UCSD-AML1 (cell line): ENCODE measurements at regions not wholly inside any gene's neighbourhood (a gene's known extent, or its start where the extent isn't known, plus 50 kb on each side); places are given as distances from the start of the nearest gene placed in this dataset.

ENCODE experiments used
- DNase-seq: peaks from one replicate; lab custom pipeline; 2025; ENCODE audit not compliant: unreplicated experiment; lab: John Stamatoyannopoulos, UW

GRCh38 chr6:21648475-21649050 is 55.0 kb downstream of the SOX4 start:
- no peak for DNase-seq

- DNase-seq, result no peak
Measured at GRCh38 chr6:21653323-21653722, 59.8 kb downstream of the SOX4 start.

DNA sequence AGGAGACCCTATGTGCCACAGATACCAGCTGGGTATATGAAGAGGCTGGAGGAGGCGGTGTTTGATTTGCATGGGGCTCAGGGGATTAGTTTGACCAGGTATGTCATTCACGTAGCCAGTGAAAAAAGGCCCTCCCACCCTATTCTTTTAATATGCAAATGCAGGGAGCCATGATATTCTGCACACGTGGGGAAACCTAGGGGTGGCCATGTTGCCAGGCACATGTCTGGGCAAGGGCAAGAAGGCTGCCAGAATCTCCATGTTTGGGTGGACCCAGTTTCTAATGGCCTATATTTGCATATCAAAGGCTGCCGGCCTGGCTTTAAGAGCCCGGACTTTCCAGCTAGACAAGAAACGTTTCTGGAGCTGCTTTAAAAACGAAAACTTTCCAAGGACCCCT is 60.4 kb downstream of the SOX4 start:
- no peak for DNase-seq

DNA sequence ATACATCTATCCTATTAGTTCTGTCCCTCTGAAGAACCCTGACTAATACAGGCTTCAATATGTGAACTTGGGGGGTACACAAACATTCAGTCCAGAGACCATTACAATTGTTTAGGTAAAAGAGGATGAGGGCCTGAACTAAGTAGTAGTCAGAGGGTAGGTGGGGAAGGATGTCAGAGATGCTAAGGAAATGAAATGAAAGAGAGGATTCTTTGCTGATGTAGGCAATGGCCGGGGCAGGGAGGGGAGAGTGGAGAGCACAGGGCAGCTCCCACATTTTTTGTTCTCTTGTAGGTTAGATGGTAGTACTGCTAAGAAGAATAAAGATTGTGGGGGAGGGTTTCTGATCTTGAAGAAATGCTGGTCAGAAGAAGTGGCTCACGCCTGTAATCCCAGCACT is 60.8 kb downstream of the SOX4 start:
- DNase-seq, result no peak

- no peak for DNase-seq
Measured at GRCh38 chr6:21663966-21664313, 70.4 kb downstream of the SOX4 start.

GRCh38 chr6:21664314-21665109 is 71.0 kb downstream of the SOX4 start:
- DNase-seq, result no peak

- no peak for DNase-seq
Measured at GRCh38 chr6:21665110-21665391, 71.5 kb downstream of the SOX4 start.

GRCh38 chr6:21665392-21666200 is 72.0 kb downstream of the SOX4 start:
- DNase-seq, result no peak

DNA sequence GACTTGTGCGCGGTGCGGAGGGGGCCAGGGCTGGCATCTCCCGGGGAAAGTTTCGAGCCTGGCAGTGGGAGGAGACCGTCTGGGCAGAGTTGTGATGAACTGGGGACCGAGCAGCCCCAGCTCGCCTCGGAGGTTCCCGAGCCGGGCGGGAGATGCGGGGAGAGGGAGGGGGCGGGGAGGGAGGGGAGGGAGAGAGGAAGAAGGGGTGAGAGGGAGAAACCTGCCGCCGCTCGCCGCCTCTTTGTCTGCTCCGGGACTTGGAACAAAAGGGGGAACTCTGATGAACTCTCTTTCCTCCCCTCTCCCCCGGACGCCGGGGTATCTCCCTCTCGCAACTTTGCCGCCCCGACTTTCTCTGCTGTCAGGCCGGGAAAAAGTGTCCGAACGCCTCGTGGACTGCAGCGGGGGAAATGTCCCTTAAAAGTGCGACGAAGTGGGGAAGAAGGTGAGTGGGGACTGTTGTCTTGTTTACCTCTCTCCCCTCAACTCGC is 72.7 kb downstream of the SOX4 start:
- no peak for DNase-seq

- DNase-seq, result no peak
Measured at GRCh38 chr6:21666853-21667681, 73.5 kb downstream of the SOX4 start.

DNA sequence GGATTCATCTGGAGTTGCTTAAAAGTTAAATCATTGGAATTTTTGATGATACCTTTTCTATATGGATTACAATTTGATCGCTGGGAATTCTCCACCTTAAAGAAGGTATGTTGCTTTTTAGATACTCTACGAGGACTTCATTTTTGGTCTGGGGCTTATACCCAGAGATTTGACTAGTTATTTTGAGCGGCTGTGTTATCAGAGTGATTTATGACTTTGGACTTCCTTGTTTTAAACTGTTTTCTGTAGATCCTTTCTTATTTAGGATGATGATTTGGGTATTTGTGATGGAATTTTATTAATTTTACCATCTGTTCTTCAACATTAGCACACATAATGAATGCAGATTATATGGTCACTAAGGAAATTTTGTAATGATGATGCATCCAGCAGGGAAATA is 75.2 kb downstream of the SOX4 start:
- DNase-seq, result no peak

GRCh38 chr6:21676769-21677168 is 83.2 kb downstream of the SOX4 start:
- no peak for DNase-seq

DNA sequence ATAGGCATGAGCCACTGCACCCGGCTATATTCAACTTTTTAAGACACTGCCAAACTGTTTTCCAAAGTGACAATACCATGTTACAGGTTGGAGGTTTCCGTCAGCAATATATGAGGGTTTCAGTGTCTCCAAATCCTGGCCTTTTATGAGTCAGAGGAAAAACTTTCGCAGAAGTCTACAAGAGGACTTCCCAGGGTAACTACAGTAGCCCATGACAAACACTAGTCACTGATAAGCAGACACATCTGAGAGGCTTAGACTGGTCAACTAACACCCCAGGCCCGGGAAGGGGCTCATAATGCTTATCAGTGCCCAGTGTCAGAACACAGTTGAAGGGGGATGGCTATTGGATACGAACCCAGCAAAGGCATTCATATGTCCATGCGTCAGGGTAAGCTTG is 85.4 kb downstream of the SOX4 start:
- no peak for DNase-seq

DNA sequence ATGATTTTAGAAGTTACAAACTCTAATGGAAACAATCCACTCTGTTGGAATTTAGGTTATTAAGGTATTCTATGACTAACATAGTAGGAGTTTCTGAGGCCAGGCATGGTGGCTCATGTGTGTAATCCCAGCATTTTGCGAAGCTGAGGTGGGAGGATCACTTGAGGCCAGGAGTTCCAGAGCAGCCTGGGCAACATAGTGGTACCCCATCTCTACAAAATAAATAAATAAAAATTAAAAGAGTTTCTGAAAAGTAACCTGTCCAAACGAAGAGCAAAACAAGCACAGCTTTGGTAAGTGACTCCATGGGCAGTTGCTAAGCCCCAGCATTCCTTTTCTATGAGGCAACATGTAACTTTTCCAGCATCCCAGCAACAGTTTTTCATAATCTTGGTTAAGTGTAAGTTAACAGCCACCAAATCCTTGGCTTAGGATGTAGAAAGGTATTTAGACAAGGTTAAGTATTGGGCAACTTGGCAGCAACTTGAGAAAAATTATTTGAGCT is 86.3 kb downstream of the SOX4 start:
- no peak for DNase-seq

DNA sequence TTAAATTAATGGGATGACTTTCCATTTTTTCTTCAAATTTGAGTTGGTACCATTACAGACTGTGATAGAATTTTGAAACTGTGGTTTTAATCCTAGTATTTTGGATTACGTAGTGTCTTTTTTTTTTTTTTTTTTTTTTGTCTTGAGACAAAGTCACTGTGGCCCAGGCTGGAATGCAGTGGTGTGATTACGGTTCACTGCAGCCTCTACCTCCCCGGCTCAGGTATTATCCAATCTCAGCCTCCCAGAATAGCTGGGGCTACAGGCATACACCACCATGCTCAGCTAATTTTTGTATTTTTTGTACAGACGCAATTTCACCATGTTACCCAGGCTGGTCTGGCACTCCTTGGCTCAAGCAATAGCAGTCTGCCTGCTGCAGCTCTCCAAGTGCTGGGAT is 87.1 kb downstream of the SOX4 start:
- no peak for DNase-seq

DNA sequence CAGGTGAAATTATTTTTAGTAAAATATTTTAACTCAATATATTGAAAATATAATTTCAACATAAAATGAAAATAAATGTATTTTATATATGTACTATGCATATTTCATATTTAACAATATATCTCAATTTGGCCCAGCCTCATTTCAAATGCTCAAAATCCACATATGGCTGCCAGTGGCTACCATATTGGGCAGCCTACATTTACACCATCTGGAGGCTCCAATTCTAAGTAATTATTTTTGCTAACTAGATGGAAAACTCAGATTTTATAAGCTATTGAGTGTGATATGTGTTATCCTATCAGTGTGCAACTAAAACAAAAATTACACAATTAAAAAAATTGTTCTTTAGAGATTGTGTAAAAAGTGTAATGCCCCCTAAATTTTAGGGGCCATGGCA is 96.9 kb downstream of the SOX4 start:
- no peak for DNase-seq

DNA sequence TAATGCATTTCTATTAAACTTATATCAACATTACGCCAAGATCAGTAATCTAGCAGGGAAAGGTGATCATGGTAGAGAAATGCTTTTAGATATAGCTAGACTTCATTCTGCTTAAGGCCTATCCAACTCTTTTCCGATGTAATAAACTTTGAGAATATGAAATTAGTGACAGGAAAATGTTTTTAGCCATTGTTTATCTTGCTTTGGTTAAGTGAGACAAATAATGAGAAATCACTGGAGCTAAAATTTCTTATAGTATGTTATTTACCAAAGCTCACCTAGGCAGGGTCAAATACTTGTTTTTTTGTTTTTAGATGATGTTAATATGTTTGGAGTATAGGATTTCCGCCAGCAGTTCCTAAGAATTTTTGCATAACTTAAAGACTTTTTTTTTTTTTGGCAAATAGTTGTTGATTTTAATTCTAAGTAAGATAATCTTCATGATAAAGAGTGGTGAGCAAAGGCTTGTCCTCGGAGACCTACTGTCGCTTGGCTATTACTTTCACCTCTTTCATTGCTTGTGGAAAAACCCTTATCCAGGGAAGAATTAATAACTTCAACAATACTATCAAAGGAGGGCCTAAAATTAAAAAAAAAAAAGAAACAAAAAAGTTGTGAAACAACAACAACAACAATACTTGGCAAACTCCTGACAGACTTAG is 98.3 kb downstream of the SOX4 start:
- no peak for DNase-seq

GRCh38 chr6:21692721-21693120 is 99.2 kb downstream of the SOX4 start:
- DNase-seq, result no peak

DNA sequence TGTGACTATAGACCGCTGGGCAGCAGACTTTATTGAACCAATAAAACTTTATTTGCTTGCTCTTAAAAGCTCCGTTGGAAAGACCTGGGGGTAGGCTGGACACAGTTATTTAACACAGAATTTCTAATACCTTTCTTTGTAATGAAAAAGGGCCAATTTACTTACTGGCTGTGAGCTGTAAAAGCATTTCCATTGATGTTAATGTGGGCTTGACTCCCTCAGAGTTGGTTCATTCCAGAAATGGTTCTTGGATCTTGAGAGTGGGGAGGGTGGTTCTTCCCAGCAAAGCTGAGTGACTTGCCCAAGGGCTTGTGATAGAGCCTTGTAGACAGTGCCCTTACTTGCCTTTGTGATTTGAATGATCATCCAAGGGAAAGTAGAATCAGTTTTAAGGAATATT is 100.6 kb downstream of the SOX4 start:
- no peak for DNase-seq

DNA sequence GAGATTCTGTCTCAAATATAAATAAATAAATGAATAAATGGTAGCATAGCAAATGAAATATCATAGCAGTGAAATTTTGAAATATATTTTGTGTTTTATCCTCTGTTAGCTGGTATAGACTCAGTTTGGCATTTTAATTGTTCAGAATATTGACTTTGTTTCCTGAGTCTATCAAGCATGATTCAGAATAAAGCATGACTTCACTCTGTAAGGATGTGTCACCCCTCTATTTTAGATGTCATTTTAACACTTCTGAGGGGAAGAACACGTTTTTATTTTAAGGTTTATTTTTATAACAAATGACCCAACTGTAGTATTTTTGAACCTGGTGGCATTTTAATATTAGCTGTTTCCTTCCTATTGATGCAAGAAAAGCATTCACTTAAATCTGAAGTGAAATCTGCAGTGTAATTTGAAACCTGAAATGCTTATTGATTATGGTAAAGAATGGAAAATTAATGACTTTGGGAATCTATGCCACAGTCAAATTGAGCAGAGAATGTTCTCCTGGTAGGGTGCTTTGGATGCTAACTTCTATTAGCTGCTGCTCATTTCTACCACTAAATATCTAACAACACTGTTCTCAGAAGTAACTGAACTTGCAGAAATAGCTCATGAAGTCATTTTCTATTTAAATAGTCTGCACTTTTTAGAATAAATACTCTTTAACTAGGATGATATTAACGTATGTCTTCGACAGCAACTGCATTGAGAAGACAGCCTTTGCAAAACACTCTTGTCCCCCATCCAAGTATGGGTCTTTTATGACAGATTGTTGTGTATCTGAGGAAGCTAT is 114.2 kb downstream of the SOX4 start:
- no peak for DNase-seq
